SK-N-SH treated with all-trans-retinoic acid at 6 μM for 48 hours (cell line): ENCODE measurements at regions not wholly inside any gene's neighbourhood (a gene's known extent, or its start where the extent isn't known, plus 50 kb on each side); places are given as distances from the start of the nearest gene placed in this dataset.

ENCODE experiments used
- ATAC-seq: fragments of 200-7000 bp; cut with Tn5 transposase; 3 replicates; pipeline ENCODE4 v1.9.1; 2020; ENCODE audit warnings: mild to moderate bottlenecking, moderate library complexity
- ARNTL ChIP-seq: fragments of 450-650 bp; formaldehyde crosslinking; IDR thresholded peaks from 2 replicates; pipeline ENCODE4 v1.5.0; 2020; ENCODE audit warnings: low read depth, mild to moderate bottlenecking, moderate library complexity, borderline replicate concordance
- CREB5 ChIP-seq: fragments of 250-450 bp; sonication (Bioruptor Pico); IDR thresholded peaks from 2 replicates; pipeline ENCODE4 v1.5.1; 2020; ENCODE audit warnings: low read depth, mild to moderate bottlenecking, moderate library complexity
- CSDC2 ChIP-seq: fragments of 250-450 bp; sonication (Bioruptor Pico); IDR thresholded peaks from 2 replicates; pipeline ENCODE4 v1.5.0; 2020; ENCODE audit warnings: mild to moderate bottlenecking, moderate library complexity
- CSRNP3 ChIP-seq: fragments of 250-450 bp; sonication (Bioruptor Pico); IDR thresholded peaks from 2 replicates; pipeline ENCODE4 v1.5.1; 2021; ENCODE audit warnings: mild to moderate bottlenecking, moderate library complexity
- ESRRG ChIP-seq: fragments of 250-450 bp; sonication (Bioruptor Pico); IDR thresholded peaks from 2 replicates; pipeline ENCODE4 v1.6.1; 2021; ENCODE audit warnings: mild to moderate bottlenecking
- GLIS3 ChIP-seq: fragments of 250-450 bp; sonication (Bioruptor Pico); IDR thresholded peaks from 2 replicates; pipeline ENCODE4 v1.5.0; 2020; ENCODE audit warnings: mild to moderate bottlenecking, moderate library complexity
- ISL1 ChIP-seq: fragments of 250-450 bp; sonication (Bioruptor Pico); IDR thresholded peaks from 2 replicates; pipeline ENCODE4 v2.1.2; 2022; ENCODE audit warnings: mild to moderate bottlenecking, moderate library complexity
- OSR1 ChIP-seq: fragments of 250-450 bp; sonication (Bioruptor Pico); IDR thresholded peaks from 2 replicates; pipeline ENCODE4 v1.8.0; 2022; ENCODE audit warnings: moderate library complexity, mild to moderate bottlenecking, inconsistent platforms
- PPARA ChIP-seq: fragments of 250-450 bp; sonication (Bioruptor Pico); IDR thresholded peaks from 2 replicates; pipeline ENCODE4 v1.5.0; 2020; ENCODE audit warnings: mild to moderate bottlenecking, borderline replicate concordance
- RARB ChIP-seq: fragments of 250-450 bp; sonication (Bioruptor Pico); IDR thresholded peaks from 2 replicates; pipeline ENCODE4 v1.8.0; 2021; ENCODE audit warnings: mild to moderate bottlenecking, moderate library complexity
- SNAI2 ChIP-seq: fragments of 250-450 bp; sonication (Bioruptor Pico); IDR thresholded peaks from 2 replicates; pipeline ENCODE4 v1.5.0; 2020; ENCODE audit warnings: mild to moderate bottlenecking, moderate library complexity
- TCF4 ChIP-seq: fragments of 250-450 bp; sonication (Bioruptor Pico); IDR thresholded peaks from 2 replicates; pipeline ENCODE4 v1.8.0; 2021; ENCODE audit warnings: mild to moderate bottlenecking, moderate library complexity, borderline replicate concordance
- TOX ChIP-seq: fragments of 250-450 bp; sonication (Bioruptor Pico); IDR thresholded peaks from 2 replicates; pipeline ENCODE4 v1.8.0; 2021; ENCODE audit warnings: mild to moderate bottlenecking, moderate library complexity, borderline replicate concordance
- ZC3H10 ChIP-seq: fragments of 250-450 bp; sonication (Bioruptor Pico); IDR thresholded peaks from 2 replicates; pipeline ENCODE4 v1.5.1; 2021; ENCODE audit warnings: mild to moderate bottlenecking, moderate library complexity
- ZFP3 ChIP-seq: fragments of 250-450 bp; sonication (Bioruptor Pico); IDR thresholded peaks from 2 replicates; pipeline ENCODE4 v1.5.0; 2020; ENCODE audit warnings: mild to moderate bottlenecking, moderate library complexity
- ZFP30 ChIP-seq: fragments of 450-650 bp; formaldehyde crosslinking; IDR thresholded peaks from 2 replicates; pipeline ENCODE4 v1.5.0; 2022; ENCODE audit warnings: mild to moderate bottlenecking, moderate library complexity
- ZNF565 ChIP-seq: fragments of 450-650 bp; formaldehyde crosslinking; conservative IDR thresholded peaks from 2 replicates; pipeline ENCODE4 v1.5.0; 2020; ENCODE audit warnings: low read depth, mild to moderate bottlenecking, moderate library complexity
- ZNF70 ChIP-seq: fragments of 450-650 bp; formaldehyde crosslinking; IDR thresholded peaks from 2 replicates; pipeline ENCODE4 v1.5.0; 2020; ENCODE audit warnings: mild to moderate bottlenecking, moderate library complexity
- ZNF8 ChIP-seq: fragments of 450-650 bp; formaldehyde crosslinking; IDR thresholded peaks from 2 replicates; pipeline ENCODE4 v1.5.0; 2020; ENCODE audit warnings: mild to moderate bottlenecking, moderate library complexity
- TF ChIP-seq, protein P1 (sequence below): fragments of 250-450 bp; sonication (Bioruptor Pico); IDR thresholded peaks from 2 replicates; pipeline ENCODE4 v1.8.0; 2021; ENCODE audit warnings: low read depth, mild to moderate bottlenecking, moderate library complexity, borderline replicate concordance
- TF ChIP-seq, protein P2 (sequence below): fragments of 250-450 bp; sonication (Bioruptor Pico); IDR thresholded peaks from 2 replicates; pipeline ENCODE4 v1.8.0; 2020; ENCODE audit warnings: mild to moderate bottlenecking, moderate library complexity, borderline replicate concordance
- TF ChIP-seq, protein P3 (sequence below): fragments of 250-450 bp; sonication (Bioruptor Pico); IDR thresholded peaks from 2 replicates; pipeline ENCODE4 v1.5.0; 2020; ENCODE audit warnings: mild to moderate bottlenecking, moderate library complexity

GRCh38 chr1:45272913-45273371 is 53.8 kb upstream of the HPDL start:
- ATAC-seq, result no peak
- TF ChIP-seq TCF4 (CRISPR knock-in tag) (no peak), ZFP3 (no peak), TOX (CRISPR knock-in tag) (no peak), ZNF8 (CRISPR knock-in tag) (no peak), GLIS3 (CRISPR knock-in tag) (no peak), PPARA (CRISPR knock-in tag) (no peak), ZC3H10 (CRISPR knock-in tag) (no peak), SNAI2 (no peak), CSDC2 (CRISPR knock-in tag) (no peak), CREB5 (CRISPR knock-in tag) (no peak), CSRNP3 (no peak), RARB (CRISPR knock-in tag) (no peak), OSR1 (no peak), ARNTL (CRISPR knock-in tag) (no peak), ZFP30 (CRISPR knock-in tag) (no peak)
- TF ChIP-seq, protein P1, sequence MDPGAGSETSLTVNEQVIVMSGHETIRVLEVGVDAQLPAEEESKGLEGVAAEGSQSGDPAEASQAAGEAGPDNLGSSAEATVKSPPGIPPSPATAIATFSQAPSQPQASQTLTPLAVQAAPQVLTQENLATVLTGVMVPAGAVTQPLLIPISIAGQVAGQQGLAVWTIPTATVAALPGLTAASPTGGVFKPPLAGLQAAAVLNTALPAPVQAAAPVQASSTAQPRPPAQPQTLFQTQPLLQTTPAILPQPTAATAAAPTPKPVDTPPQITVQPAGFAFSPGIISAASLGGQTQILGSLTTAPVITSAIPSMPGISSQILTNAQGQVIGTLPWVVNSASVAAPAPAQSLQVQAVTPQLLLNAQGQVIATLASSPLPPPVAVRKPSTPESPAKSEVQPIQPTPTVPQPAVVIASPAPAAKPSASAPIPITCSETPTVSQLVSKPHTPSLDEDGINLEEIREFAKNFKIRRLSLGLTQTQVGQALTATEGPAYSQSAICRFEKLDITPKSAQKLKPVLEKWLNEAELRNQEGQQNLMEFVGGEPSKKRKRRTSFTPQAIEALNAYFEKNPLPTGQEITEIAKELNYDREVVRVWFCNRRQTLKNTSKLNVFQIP (CRISPR knock-in tag), result no peak
- TF ChIP-seq, protein P2, sequence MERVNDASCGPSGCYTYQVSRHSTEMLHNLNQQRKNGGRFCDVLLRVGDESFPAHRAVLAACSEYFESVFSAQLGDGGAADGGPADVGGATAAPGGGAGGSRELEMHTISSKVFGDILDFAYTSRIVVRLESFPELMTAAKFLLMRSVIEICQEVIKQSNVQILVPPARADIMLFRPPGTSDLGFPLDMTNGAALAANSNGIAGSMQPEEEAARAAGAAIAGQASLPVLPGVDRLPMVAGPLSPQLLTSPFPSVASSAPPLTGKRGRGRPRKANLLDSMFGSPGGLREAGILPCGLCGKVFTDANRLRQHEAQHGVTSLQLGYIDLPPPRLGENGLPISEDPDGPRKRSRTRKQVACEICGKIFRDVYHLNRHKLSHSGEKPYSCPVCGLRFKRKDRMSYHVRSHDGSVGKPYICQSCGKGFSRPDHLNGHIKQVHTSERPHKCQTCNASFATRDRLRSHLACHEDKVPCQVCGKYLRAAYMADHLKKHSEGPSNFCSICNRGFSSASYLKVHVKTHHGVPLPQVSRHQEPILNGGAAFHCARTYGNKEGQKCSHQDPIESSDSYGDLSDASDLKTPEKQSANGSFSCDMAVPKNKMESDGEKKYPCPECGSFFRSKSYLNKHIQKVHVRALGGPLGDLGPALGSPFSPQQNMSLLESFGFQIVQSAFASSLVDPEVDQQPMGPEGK (CRISPR knock-in tag), result no peak

DNA sequence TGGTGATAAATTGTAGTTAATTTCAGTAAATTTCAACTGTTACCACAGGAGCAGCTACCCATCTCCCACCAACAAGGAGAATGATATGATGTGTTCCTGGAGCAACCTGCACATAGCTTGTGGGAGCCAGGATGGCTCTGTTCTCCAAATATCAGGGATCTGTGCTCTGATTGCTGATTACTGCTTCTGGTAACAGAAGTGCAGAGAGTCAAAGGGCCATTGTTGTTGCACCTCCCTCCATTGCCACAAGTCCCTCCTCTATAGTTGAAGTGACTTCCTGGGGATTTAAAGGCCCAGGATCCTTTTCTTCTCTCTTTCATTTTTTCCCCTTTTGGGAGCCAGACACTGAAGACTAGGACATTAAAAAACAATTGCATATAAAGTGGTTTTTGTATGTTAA is 51.6 kb upstream of the HPDL start:
- no peak for ATAC-seq
- TF ChIP-seq TOX (CRISPR knock-in tag) (no peak), ZNF70 (CRISPR knock-in tag) (no peak), RARB (CRISPR knock-in tag) (no peak), ESRRG (no peak), CSRNP3 (no peak), CREB5 (CRISPR knock-in tag) (no peak), ZC3H10 (CRISPR knock-in tag) (no peak), OSR1 (no peak), PPARA (CRISPR knock-in tag) (no peak), ZFP3 (no peak), SNAI2 (no peak), ZNF565 (no peak), ARNTL (CRISPR knock-in tag) (no peak), CSDC2 (CRISPR knock-in tag) (no peak), ISL1 (CRISPR knock-in tag) (no peak)
- TF ChIP-seq, protein P3, sequence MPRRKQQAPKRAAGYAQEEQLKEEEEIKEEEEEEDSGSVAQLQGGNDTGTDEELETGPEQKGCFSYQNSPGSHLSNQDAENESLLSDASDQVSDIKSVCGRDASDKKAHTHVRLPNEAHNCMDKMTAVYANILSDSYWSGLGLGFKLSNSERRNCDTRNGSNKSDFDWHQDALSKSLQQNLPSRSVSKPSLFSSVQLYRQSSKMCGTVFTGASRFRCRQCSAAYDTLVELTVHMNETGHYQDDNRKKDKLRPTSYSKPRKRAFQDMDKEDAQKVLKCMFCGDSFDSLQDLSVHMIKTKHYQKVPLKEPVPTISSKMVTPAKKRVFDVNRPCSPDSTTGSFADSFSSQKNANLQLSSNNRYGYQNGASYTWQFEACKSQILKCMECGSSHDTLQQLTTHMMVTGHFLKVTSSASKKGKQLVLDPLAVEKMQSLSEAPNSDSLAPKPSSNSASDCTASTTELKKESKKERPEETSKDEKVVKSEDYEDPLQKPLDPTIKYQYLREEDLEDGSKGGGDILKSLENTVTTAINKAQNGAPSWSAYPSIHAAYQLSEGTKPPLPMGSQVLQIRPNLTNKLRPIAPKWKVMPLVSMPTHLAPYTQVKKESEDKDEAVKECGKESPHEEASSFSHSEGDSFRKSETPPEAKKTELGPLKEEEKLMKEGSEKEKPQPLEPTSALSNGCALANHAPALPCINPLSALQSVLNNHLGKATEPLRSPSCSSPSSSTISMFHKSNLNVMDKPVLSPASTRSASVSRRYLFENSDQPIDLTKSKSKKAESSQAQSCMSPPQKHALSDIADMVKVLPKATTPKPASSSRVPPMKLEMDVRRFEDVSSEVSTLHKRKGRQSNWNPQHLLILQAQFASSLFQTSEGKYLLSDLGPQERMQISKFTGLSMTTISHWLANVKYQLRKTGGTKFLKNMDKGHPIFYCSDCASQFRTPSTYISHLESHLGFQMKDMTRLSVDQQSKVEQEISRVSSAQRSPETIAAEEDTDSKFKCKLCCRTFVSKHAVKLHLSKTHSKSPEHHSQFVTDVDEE (CRISPR knock-in tag), result no peak
- TF ChIP-seq, protein P1 (CRISPR knock-in tag), result no peak
- TF ChIP-seq, protein P2 (CRISPR knock-in tag), result no peak
